Lung (tissue), 11 donors: ENCODE measurements at regions not wholly inside any gene's neighbourhood (a gene's known extent, or its start where the extent isn't known, plus 50 kb on each side); places are given as distances from the start of the nearest gene placed in this dataset.

Source experiments
- ATAC-seq: fragments of 200-7000 bp; cut with Tn5 transposase; one replicate; pipeline ENCODE4 v1.9.1; 2020; ENCODE audit warnings: moderate number of reproducible peaks; ENCODE audit not compliant: insufficient read depth, low FRiP score
- DNase-seq, 3 donors: peaks; one replicate each; pipeline ENCODE4 v3.0.0-alpha.2; 2013 to 2017
- H3K27ac ChIP-seq, 2 donors: one replicate each; pipeline ENCODE4 v1.5.1; 2013; ENCODE audit warnings: mild to moderate bottlenecking in 2 of 2, moderate library complexity in 2 of 2, control low read depth in 1 of 2, inconsistent platforms in 1 of 2, low read depth in 1 of 2, low read length in 1 of 2
- H3K27me3 ChIP-seq, 3 donors: one replicate each; pipeline ENCODE4 v1.5.1; 2013; ENCODE audit warnings: low read length in 2 of 3; ENCODE audit not compliant: control insufficient read depth in 3 of 3, insufficient read depth in 3 of 3
- H3K36me3 ChIP-seq, 4 donors: one replicate each; pipeline ENCODE4 v1.5.1; 2013; ENCODE audit warnings: low read length in 4 of 4, mild to moderate bottlenecking in 1 of 4, moderate library complexity in 1 of 4; ENCODE audit not compliant: control insufficient read depth in 4 of 4, insufficient read depth in 4 of 4
- H3K4me1 ChIP-seq, 5 donors: one replicate each; pipeline ENCODE4 v1.5.1; 2013; ENCODE audit warnings: low read length in 5 of 5, mild to moderate bottlenecking in 2 of 5, moderate library complexity in 1 of 5; ENCODE audit not compliant: control insufficient read depth in 5 of 5, insufficient read depth in 5 of 5
- H3K4me3 ChIP-seq: one replicate; pipeline ENCODE4 v1.5.1; 2013; ENCODE audit warnings: mild to moderate bottlenecking, control low read depth, moderate library complexity
- H3K9ac ChIP-seq, 2 donors: one replicate each; pipeline ENCODE4 v1.5.1; 2013; ENCODE audit warnings: low read length in 2 of 2, control low read depth in 1 of 2; ENCODE audit not compliant: insufficient read depth in 1 of 2
- H3K9me3 ChIP-seq, 4 donors: one replicate each; pipeline ENCODE4 v1.5.1; 2013; ENCODE audit warnings: low read length in 3 of 4, mild to moderate bottlenecking in 1 of 4, moderate library complexity in 1 of 4; ENCODE audit not compliant: control insufficient read depth in 4 of 4, insufficient read depth in 3 of 4
- WGBS, 2 donors: extraction: QIAGEN DNeasy Blood & Tissue Kit; methylation state at CpG; one replicate each; pipeline ENCODE4 v1.1.7; 2013; 5-methylcytosine and 5-hydroxymethylcytosine counted together
- TF ChIP-seq, protein P1 (sequence below): IDR thresholded peaks from 2 replicates; pipeline ENCODE4 v1.5.1; 2012; ENCODE audit warnings: mild to moderate bottlenecking; ENCODE audit errors: control extremely low read depth, extremely low read depth
- donor health status: control.
- donor health status: control.
- donor health status: Bipolar disorder and iron deficiency.
- donor health status: healthy.
- donor health status: DM: yes; HTN: yes; CAD: no.

- Histone ChIP-seq H3K27ac (no peak overlapping the region), H3K36me3 (no peaks in the 10 kb centered on the region), H3K9me3 (peaks cover 0 to 3% (median 0%) of the 10 kb centered on the region in 4 donors), H3K27me3 (no peaks in the 10 kb centered on the region), H3K4me1 (no peaks in the 10 kb centered on the region), H3K4me3 (no peak overlapping the region), H3K9ac (no peak overlapping the region)
- ATAC-seq (no peak), DNase-seq (no peak)
- 85 to 91% methylated on average over 6 of the region's 6 CpGs for WGBS, 2 donors
- TF ChIP-seq, protein P1, sequence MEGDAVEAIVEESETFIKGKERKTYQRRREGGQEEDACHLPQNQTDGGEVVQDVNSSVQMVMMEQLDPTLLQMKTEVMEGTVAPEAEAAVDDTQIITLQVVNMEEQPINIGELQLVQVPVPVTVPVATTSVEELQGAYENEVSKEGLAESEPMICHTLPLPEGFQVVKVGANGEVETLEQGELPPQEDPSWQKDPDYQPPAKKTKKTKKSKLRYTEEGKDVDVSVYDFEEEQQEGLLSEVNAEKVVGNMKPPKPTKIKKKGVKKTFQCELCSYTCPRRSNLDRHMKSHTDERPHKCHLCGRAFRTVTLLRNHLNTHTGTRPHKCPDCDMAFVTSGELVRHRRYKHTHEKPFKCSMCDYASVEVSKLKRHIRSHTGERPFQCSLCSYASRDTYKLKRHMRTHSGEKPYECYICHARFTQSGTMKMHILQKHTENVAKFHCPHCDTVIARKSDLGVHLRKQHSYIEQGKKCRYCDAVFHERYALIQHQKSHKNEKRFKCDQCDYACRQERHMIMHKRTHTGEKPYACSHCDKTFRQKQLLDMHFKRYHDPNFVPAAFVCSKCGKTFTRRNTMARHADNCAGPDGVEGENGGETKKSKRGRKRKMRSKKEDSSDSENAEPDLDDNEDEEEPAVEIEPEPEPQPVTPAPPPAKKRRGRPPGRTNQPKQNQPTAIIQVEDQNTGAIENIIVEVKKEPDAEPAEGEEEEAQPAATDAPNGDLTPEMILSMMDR: no peak
These were observed 296.9 kb upstream of the GOT2 start for GRCh38 chr16:59030923-59031485.

GRCh38 chr16:59021751-59022150, 287.6 kb upstream of the GOT2 start:
- H3K4me1 ChIP-seq: no peaks in the 10 kb centered on the region
- 90 to 96% methylated on average over 7 of the region's 7 CpGs for WGBS, 2 donors
- ATAC-seq (no peak), DNase-seq (no peak)
- H3K4me3 ChIP-seq: no peak overlapping the region
- H3K9ac ChIP-seq: no peak overlapping the region
- H3K27me3 ChIP-seq: no peaks in the 10 kb centered on the region
- TF ChIP-seq, protein P1: no peak
- peaks cover 0 to 2% (median 0%) of the 10 kb centered on the region in 4 donors for H3K9me3 ChIP-seq
- H3K36me3 ChIP-seq: no peaks in the 10 kb centered on the region
- no peak overlapping the region for H3K27ac ChIP-seq

DNA sequence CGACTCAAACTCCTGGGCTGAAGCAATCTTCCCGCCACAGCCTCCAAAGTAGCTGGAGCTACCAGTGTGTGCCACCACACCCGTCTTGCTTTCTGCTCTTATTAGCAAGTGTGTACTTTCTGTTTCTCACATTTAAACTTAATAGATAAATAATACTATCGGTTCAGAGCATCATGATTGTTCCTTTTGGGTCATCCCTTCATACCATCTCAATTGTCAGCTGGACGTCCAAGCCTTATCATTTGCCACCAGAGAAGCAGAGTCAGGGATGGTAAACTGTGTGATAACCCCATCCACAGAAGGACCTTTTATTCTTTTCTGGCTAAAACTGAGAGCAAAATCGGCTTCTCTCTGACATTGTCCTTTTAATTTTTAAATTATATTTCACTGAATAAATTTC, 279.8 kb upstream of the GOT2 start:
- no peak overlapping the region for H3K27ac ChIP-seq

More for the DNA sequence above, 279.8 kb upstream of the GOT2 start:
- Histone ChIP-seq H3K36me3 (no peaks in the 10 kb centered on the region), H3K9me3 (peaks cover 0 to 2% (median 0%) of the 10 kb centered on the region in 4 donors), H3K9ac (no peak overlapping the region), H3K4me1 (no peaks in the 10 kb centered on the region), H3K4me3 (no peak overlapping the region), H3K27me3 (no peaks in the 10 kb centered on the region)
- DNase-seq: no peak
- TF ChIP-seq, protein P1: no peak
- no peak for ATAC-seq
- 81 to 92% methylated on average over 6 of the region's 6 CpGs for WGBS, 2 donors
